HG02588 (cell line): ENCODE measurements at regions not wholly inside any gene's neighbourhood (a gene's known extent, or its start where the extent isn't known, plus 50 kb on each side); places are given as distances from the start of the nearest gene placed in this dataset.

Experiments
- ATAC-seq: cut with Tn5 transposase; IDR thresholded peaks from one replicate; pipeline ENCODE4 v1.9.1; 2021; ENCODE audit warnings: mild to moderate bottlenecking, moderate library complexity; ENCODE audit not compliant: unreplicated experiment

DNA sequence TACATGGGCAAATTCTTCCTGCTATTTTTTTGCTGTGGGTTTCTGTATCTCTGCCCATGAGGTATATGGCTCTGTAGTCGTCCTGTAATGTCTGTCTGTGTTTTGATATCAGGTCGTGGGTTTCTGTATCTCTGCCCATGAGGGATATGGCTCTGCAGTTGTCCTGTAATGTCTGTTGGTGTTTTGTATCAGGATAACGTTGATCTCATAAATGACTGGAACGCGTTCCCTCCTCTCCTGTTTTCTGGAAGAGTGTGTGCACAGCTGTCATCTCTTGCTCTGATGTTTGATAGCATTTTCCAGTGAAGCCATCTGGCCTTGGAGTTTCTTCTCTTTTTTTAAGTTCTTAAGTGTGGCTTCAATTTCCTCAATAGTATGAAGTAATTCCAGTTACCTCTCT lies 57.2 kb downstream of the SOX1 start:
- no peak for ATAC-seq

DNA sequence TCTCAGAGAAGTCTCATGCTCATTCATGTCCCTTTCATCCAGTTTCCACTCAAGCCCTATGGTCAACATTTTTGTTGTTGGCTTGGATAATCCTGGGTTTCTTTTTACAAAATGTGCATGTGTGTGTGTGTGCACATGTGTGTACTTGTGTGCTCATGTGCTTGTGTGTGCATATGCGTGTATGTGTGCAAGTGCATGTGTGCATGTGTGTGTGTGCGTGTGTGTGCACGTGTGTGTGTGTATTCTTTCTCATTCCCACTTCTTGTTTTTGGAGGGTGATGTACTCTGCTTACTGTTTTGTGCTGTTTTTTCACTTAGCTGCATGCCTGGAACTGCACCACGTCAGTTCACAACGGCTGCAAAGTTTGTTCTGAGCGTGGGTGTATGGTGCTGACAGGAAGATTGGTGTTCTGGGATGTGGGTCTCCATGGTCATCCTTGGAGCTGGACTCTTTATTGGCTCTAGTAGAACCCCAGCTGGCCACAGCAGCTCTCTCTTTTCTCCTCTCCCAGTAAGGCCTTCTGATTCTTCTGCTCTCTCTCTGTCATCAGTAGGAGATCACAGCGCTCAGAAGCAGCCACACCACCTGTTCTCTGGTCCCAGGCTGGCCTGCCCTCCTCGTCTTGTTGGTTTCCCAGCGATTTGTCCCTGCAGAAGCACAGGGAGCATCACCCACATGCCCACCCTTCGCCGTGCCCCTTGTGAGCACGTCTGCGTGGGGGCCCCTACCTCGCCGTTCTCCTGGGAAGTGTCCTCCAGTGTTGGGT lies 60.8 kb downstream of the SOX1 start:
- ATAC-seq: no peak

DNA sequence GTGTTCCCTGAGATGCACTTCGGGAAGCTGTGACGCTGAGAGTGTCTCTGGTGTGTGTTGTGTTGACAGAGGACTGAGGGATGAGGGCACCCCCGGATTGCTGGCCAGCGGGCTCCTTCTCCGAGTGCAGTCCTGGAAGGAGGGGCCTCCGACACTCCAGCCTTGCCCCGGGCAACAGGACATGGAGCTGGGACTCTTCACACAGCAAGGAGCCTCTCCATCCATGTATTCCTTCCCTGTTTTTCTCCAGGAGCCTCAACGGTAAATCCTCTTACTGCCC lies 61.3 kb downstream of the SOX1 start:
- no peak for ATAC-seq

DNA sequence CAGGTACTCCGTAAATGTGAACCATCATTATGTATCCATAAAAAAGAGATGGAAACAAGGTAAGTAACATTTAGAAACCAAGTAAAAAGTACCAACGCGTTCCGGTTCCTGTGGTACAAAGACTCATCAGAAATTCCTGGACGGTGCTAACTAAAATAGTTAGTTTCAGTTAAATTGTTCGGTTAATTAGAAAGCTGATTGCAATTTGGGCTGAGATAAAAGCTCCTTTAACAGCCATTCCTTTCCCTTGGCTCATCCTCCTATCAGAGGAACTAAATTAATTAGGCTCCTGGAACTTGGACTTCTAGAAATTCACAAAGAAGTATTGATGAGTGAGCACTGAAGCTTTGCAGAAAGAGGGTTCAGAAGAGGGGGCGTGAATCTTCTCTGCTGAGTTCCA lies 63.5 kb downstream of the SOX1 start:
- ATAC-seq: no peak

DNA sequence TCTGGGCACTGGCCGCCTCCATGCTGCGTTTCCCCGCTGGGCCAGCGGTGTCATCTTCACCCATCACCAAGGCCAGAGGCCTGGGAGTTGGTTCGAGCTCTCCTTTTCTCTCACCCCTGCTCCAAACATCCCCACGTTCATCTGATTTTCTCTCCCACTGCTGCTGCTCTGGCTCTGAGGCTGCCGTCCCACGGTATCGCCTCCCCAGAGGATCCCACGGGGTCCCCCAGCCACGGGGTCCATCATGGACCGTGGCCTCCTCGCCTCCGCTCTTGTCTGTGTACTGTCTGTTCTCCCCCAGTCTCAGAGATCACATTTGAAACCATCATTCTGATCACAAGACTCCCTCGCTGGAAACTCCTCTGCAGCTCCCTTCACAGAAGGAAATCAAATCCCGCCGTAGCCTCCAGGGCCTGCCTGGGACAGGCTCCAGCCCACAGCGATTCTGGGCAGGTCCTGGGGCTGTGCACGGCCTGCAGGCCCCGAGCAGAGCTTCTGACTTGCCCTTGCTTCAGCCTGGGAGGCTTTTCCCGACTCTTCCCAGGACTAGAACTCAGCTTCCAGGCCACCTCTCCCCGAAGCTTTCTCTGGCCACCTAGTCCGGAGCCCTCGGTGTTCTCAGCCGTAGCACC lies 64.2 kb downstream of the SOX1 start:
- no peak for ATAC-seq

DNA sequence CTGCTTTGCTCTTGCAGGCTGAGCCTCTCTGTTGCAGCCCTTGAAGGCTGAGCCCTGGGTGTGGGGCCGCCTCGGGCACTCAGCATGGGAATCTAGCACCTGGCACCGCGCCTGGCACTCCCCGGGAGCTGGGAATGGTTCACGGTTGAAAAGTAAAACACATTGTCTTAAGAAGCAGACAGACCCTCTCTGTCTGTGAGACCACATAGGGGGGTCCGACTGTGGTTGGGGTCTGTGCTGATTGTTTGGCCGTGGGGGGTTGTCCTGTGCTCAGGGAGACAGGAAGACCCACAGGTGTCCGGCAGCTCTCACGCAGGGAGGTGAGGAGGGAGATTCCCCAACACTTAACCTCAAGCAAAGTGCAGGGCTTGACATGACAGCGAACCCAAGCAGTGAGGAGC lies 64.8 kb downstream of the SOX1 start:
- no peak for ATAC-seq

DNA sequence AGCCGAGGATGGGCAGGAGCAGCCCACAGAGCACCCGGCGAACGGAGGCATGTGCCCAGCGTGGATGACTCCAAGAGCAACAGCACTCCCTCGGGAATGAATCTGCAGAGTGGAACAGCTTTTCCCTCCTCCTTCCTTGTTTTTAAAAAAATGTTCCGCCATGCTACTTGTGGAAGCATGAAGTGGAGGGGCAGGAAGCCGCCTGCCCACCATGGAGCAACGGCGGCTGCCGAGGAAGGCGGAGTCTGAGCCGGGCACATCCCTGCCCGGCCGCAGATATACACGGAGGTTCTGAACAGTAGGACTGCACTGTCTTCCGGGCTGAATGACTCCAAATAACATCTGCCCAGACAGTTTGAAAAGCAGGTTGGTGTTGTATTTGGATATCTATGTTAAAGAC lies 65.2 kb downstream of the SOX1 start:
- no peak for ATAC-seq

DNA sequence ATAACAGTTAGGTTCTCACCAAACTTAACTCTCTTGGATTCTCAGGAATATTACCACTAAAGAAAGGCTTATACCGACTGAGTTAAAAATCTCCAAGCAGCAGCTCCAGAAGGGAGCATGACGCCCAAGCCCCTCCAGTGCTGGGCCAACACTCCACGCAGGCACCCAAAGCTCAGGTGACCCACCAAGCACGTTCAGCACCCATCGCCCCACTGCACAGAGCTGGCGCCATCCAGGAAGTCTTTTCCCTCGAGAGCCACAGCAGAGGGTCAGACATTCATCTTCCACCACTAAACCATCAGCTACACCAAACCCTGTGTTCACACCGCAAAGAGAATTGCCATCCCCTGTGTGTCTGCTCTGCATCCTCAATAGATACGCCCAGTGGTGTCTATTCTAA lies 65.7 kb downstream of the SOX1 start:
- no peak for ATAC-seq

DNA sequence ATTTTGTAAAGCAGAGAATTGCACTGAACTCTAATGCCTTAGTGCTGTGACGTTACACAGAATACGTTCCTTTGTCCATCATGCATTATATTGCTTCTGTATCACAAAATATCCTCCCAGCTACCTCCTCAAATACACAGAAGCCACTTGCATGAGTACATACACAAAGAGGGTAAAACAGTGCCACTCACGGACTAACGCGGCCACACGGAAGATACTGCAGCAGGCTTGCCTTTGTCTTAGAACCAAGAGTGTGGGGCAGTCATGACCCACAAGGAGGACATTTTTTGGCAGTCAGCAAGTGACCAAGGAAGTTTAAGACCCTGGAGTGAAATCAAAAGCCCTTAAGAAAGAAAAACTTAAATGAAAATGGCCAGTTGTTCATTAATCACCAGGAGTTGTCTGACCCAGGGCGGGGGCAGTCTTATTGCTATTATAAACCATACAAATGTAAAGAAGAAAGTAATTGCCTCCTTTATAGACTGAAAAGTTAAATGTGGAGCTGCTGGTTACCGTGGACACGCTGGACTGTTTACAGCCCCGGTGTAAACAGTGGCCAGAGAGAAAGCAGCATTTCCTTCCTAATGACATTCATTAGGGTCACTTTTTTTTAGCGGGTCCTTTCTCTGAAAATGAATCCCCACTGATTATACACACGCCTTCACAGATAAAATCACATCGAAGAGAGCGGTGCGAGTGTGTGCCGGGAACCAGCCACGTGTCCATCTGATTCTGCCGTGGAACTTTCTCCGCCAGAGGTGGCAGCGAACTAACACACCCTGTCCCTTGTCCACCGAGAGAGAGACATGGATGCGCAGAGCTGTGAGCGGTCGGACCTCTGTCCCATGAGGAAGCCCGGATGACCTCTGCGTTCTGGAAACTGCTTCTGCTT lies 66.8 kb downstream of the SOX1 start:
- ATAC-seq: no peak

DNA sequence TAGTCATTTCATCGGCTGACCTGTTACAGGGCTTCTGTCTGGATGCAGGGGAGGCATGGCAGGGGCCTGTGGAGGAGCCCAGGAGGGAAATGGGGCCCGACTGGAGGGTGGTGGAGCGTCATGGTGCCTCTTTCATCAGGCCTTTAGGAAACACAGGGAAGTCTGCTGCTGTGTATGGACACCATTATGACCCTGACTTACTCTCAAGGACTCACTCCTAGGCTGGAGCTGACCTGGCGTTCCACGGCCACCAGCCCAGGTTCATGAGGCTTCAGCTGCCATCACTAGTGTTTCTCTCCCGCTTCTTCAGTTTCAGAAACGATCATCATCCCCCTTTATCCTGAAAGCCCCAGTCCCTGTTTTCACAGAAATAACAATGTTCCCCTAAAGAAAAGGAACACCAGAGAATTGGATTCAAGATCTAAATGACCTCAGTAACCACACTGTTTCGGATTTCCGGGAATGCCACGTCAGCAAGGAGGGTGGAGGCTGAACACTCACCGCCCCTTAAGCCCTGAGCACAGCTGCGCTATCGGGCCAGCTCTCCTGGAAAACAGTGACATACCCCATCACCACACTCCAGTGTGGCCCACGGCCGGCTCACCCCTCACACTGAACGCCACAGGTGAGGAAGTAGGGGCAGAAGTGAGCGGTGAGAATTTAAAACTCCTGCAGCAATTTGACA lies 67.6 kb downstream of the SOX1 start:
- ATAC-seq: no peak

DNA sequence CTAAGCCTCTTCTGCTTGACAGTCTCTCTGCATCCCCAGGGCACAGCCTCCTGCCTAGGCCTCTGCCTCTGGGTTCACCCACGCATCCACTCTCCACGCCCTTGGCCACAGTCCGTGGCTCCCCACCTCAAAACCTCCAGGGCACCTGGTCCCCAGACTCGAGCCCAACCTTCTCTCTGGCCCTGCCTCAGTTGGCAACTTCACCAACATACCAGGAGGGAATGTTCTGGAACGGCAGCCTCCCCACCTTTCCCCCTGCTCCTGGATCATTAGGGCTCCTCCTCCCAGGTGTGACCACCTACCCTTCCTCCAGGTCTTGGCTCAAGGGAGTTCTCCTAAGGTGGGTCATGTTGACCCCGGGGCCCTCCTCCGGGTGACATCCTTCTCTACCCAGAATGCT lies 69.1 kb downstream of the SOX1 start:
- ATAC-seq: no peak

DNA sequence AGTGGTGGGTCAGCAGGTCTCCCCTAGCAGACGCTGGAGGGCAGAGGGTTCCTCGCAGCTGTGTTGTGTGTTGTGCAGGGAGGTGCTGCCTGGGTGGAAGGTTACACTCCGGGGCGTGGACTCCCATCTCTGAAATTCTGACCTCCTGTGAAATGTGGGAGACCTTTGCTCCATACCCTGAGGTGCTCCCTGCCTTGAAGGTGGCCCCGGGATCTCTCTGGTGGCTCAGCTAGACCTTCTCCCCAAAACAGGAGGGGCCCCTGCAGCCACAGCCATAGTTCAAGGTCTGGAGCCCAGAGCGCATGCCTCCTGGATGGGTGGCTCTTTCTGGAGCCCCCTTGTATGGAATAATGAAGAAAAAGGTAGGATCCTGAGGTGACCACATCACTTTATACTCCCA lies 70.2 kb downstream of the SOX1 start:
- no peak for ATAC-seq

DNA sequence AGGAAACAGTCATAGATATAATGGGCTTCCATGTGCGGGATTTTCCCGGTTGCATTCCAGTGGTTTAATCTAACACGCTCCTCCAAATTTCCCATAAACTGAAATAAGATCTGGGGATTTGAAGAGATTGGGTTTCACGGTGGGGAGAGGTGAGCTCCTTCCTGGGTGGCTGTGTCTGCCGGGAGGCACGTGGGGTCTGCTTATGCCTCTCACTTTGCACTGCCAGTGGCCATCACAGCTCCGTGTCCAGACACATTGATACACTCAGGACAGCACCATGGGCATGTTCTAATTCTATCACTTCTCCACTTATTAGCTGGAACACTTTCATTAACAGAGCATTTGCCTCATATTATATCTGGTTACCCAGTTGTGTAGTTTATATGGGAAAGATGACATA lies 73.4 kb downstream of the SOX1 start:
- no peak for ATAC-seq

DNA sequence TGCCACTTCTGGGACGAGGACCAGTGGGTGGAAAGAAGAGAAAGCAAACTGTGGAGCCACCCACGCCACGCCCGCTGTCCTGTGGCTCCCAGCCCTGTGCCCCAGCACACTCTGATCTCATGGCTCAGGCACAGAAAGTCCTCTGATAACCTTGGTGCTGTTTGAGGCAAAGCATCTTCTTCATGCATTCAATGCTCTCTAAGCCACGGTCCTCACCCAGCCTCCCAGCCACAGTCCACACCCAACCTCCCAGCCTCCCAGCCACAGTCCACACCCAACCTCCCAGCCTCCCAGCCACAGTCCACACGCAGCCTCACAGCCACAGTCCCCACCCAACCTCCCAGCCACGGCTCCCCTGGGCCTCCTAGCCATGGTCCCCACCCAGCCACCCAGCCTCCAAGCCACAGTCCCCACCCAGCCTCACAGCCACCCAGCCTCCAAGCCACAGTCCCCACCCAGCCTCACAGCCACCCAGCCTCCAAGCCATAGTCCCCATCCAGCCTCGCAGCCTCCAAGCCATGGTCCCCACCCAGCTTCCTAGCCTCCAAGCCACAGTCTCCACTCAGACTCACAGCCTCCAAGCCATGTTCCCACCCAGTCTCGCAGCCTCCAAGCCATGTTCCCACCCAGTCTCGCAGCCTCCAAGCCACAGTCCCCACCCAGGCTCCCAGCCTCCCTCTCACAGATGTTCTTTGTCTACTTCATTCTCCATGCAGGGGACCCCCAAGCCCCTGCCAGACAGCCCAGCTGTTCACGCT lies 74.9 kb downstream of the SOX1 start:
- ATAC-seq: no peak

DNA sequence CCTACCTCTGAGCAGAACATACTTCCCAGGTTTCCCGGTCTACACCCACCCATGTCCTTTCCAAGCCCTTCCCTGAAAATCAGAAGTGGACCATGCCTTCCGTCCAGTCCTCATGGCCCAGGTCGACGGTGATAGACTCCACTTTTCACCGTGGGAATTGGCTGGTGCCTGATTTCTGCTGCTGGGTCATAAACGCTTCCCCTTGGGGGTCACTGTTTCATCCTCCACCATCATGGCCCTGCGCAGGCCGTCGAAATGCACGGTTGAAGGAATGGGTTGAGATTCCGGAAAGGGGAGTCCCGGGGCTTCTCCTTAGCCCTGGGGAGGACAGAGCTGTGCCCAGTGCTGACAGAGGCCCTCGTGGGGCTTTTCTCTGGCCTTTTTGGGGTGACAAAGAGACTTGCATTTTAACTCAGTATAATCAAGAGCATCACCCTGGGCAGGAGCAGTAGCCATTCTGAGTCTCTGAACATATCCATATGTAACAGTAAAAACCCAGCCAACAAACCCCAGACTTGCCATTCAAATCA lies 75.5 kb downstream of the SOX1 start:
- ATAC-seq: no peak

DNA sequence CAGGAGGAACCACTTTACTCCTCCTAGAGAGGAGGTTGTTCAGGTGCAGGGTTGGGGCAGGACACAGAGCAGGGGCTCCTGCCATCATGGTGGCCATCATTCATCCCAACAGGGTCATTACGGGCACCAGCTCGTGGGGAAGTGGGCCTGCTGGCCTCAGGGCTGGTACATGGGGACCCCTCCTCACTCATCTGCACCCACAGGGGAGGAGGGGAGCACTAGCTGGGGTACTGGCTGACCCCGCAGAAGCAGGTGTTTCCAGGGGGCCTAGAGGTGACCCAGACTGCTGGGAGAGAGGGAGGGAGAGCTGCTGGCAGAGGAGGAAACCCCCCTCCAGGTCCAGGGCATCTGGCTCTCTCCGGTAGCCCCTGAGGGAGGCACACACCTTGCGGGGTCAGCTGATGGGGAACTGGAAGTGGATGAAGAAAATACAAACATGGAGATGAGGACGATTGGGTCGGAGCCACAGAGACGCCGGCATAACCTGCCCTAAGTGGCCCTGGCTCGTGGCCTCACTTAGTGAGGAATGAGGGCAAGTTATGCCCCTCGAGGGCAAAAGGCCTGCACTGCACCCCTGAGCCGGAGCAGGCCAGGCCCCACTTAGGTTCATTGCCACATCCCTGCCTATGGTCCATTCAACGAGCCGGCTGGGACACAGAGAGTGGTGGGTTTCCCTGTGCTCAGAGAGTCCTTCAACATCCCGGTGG lies 76.2 kb downstream of the SOX1 start:
- ATAC-seq: no peak

DNA sequence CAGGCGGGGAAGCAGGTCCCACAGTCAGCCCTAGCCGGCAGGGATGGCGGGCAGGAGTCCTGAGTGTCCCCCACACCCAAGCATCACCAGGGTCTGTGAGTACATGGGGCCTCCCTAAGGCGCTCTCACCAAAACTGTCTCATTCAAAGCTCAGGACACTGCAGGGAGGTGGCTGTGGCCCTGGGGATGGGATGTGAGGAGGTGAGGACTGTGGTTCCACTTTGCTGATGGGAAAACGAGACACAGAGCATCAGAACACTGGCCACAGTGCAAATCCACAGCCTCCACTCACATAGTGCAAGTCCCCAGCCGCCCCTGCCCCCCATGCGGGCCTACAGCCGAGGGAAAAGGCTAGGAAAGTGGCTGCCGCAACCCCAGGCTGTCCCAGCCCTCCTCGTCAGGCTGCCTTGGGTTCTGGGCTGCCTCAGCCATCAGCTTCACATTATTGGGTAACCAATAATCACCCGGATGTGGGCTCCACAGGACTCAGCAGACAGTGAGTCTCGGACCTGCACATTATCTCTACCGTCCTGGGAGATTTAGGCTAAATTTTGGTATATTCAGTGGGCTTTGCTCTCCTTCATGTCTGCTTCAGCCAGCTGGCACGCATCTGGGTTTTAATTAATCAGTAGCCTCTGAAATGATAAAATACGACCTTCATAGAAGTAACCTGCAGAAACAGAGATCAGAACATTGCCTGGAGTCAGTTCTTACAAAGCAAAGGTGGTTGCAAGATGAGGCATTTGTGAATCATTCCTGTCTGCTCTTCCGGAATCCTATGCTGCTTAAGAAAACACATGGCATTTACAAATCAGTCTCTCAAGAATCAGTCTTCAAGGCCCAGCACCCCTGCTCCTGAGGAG lies 77.0 kb downstream of the SOX1 start:
- no peak for ATAC-seq

DNA sequence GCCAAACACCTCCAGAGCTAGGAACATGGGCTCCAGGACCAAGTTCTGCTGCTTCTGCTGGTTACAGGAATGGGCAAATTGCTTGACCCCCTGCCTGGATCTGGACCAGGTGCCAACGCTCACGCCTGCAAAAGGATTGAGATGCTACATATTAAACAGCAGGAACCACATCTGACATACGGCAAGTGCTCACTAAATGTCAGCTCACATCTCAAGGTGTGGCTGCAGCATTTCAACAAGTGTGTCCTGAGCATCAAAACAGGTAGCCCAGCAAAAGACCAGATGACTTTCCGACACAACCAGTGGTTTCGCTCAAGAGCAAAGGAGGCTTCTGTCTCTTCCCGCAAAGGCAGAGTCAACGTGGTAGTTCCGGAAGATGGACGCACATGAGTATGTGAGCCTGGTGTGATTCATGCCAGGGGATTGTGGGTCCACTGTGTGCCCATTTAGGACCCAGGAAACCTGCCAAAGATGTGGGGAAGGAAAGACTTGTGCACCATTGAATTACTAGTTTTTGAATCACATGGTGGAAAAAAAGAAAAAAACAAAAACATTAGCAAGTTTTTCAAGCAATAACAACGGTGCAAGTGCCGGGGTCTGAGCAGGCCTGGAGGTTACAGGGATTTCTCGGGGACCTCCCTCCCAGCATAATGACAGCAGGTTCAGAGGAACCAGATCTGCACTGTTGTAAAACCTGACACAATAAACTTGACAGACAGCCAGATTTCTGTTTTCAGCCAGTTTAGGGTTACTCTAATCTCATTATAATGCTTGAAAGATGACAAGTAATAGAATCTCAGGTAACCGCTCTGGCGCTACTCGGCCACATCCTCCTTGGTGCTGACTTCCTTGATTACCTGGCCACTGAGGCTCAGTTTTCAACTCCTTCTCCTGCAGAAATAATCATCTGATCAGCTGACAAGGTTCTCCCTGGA lies 77.9 kb downstream of the SOX1 start:
- ATAC-seq: no peak
